HepG2 (cell line): ENCODE measurements at regions not wholly inside any gene's neighbourhood (a gene's known extent, or its start where the extent isn't known, plus 50 kb on each side); places are given as distances from the start of the nearest gene placed in this dataset.

ENCODE experiments used
- ATAC-seq: fragments of 200-7000 bp; cut with Tn5 transposase; 3 replicates; pipeline ENCODE4 v1.9.1; 2020; ENCODE audit warnings: mild to moderate bottlenecking, moderate library complexity
- BruUV-seq: library from RNA; stranded (reverse); fragments of 400-500 nt; replicated peaks from 2 replicates; lab custom pipeline; 2021; lab: Mats Ljungman, UMichigan
- CTCF ChIA-PET: fragments of 300-600 bp; formaldehyde crosslinking; extraction: SDS; loops from one replicate; lab custom pipeline; 2021; ENCODE audit warnings: low total read pairs, inconsistent platforms, low intra/inter-chr PET ratio; lab: Yijun Ruan, JAX
- POLR2A ChIA-PET: fragments of 350-600 bp; sonication (Branson Sonifier 250); formaldehyde crosslinking; loops from one replicate; lab custom pipeline; 2020; ENCODE audit warnings: antibody characterized with exemption, inconsistent platforms; lab: Yijun Ruan, JAX
- DNase-seq: peaks from one replicate; pipeline ENCODE4 v3.0.0-alpha.2; 2015; ENCODE audit warnings: low spot score
- FAIRE-seq: peaks from 3 replicates; lab custom pipeline; 2011; peaks lifted over from hg19 to GRCh38; lab: Jason Lieb, UNC
- H2AFZ ChIP-seq: one replicate; pipeline ENCODE4 v1.6.1; 2011; ENCODE audit warnings: low read length, inconsistent platforms
- H3K27ac ChIP-seq: fragments of 300-600 bp; 3 replicates; pipeline ENCODE4 v1.8.0; 2011; ENCODE audit warnings: mixed run types, mild to moderate bottlenecking, mixed read lengths, low read length, inconsistent platforms; ENCODE audit not compliant: insufficient read depth; ENCODE audit errors: extremely low read length
- H3K27me3 ChIP-seq, 2 experiments: fragments of 200-600 bp in 1 of 2; 2 replicates in 1 of 2; 3 replicates in 1 of 2; pipeline versions ENCODE4 v1.6.0 to v1.8.0; 2011; ENCODE audit warnings: low read length in 2 of 2, mild to moderate bottlenecking in 2 of 2, moderate library complexity in 2 of 2, inconsistent platforms in 1 of 2; ENCODE audit not compliant: insufficient read depth in 2 of 2, control insufficient read depth in 1 of 2
- H3K36me3 ChIP-seq, 2 experiments: fragments of 200-600 bp in 1 of 2; replicated peaks in 1 of 2; 2 replicates in 1 of 2; 3 replicates in 1 of 2; pipeline versions ENCODE4 v1.5.1 to v1.8.0; 2011; ENCODE audit warnings: low read length in 2 of 2, inconsistent platforms in 1 of 2; ENCODE audit not compliant: insufficient read depth in 2 of 2, control insufficient read depth in 1 of 2
- H3K4me1 ChIP-seq: 2 replicates; pipeline ENCODE4 v1.5.1; 2012; ENCODE audit warnings: low read length, inconsistent platforms; ENCODE audit not compliant: insufficient read depth
- H3K4me2 ChIP-seq: 2 replicates; pipeline ENCODE4 v1.6.0; 2011; ENCODE audit warnings: low read depth, low read length, inconsistent platforms
- H3K4me3 ChIP-seq, 3 experiments: fragments of 200-600 bp in 1 of 3; sonication (generic), shearing (Covaris generic) in 1 of 3; replicated peaks in 1 of 3; 2 replicates each; pipeline ENCODE4 v1.5.1; 2011 to 2016; ENCODE audit warnings: low read length in 3 of 3, inconsistent platforms in 2 of 3, low read depth in 2 of 3, mild to moderate bottlenecking in 2 of 3, control low read depth in 1 of 3, mixed read lengths in 1 of 3; ENCODE audit not compliant: insufficient read depth in 1 of 3
- H3K79me2 ChIP-seq: one replicate; pipeline ENCODE4 v1.6.1; 2011; ENCODE audit warnings: low read length, inconsistent platforms; ENCODE audit not compliant: insufficient read depth
- H3K9ac ChIP-seq: 2 replicates; pipeline ENCODE4 v1.6.0; 2011; ENCODE audit warnings: mild to moderate bottlenecking, low read depth, low read length, inconsistent platforms; ENCODE audit not compliant: insufficient read depth
- H3K9me3 ChIP-seq: 2 replicates; pipeline ENCODE4 v1.5.1; 2012; ENCODE audit warnings: mild to moderate bottlenecking, low read length
- H4K20me1 ChIP-seq: 2 replicates; pipeline ENCODE4 v1.6.0; 2011; ENCODE audit warnings: inconsistent platforms, mild to moderate bottlenecking, low read length, moderate library complexity; ENCODE audit not compliant: insufficient read depth
- CENPT ChIP-seq: sonication (generic); formaldehyde crosslinking; IDR thresholded peaks from 2 replicates; pipeline ENCODE4 v1.8.0; 2022; ENCODE audit warnings: low read depth, mild to moderate bottlenecking, moderate library complexity, missing genetic modification reagents
- JDP2 ChIP-seq: sonication (generic); formaldehyde crosslinking; IDR thresholded peaks from 2 replicates; pipeline ENCODE4 v1.8.1; 2022; ENCODE audit warnings: missing genetic modification reagents, borderline replicate concordance
- MXD3 ChIP-seq: IDR thresholded peaks from 2 replicates; pipeline ENCODE4 v1.6.1; 2016; ENCODE audit warnings: mild to moderate bottlenecking, missing biosample characterization, missing genetic modification reagents
- NCOR1 ChIP-seq: fragments of 200-600 bp; sonication (generic); IDR thresholded peaks from 2 replicates; pipeline ENCODE4 v1.7.0; 2017; ENCODE audit warnings: antibody characterized with exemption, low read length, borderline replicate concordance
- SOX13 ChIP-seq, 3 experiments: fragments of 450-650 bp in 1 of 3; sonication (generic) in 1 of 3; formaldehyde crosslinking in 1 of 3; IDR thresholded peaks in 2 of 3; conservative IDR thresholded peaks in 1 of 3; 2 replicates each; pipeline versions ENCODE4 v1.5.0 to v1.6.1; 2016 to 2020; ENCODE audit warnings: antibody characterized with exemption in 1 of 3, mild to moderate bottlenecking in 1 of 3, missing compliant biosample characterization in 1 of 3, missing genetic modification reagents in 1 of 3, moderate library complexity in 1 of 3
- SP5 ChIP-seq: IDR thresholded peaks from 2 replicates; pipeline ENCODE4 v1.6.1; 2016; ENCODE audit warnings: low read depth, borderline replicate concordance
- ZBTB33 ChIP-seq: sonication (generic); formaldehyde crosslinking; IDR thresholded peaks from 2 replicates; pipeline ENCODE4 v1.4.0; 2020; ENCODE audit warnings: missing genetic modification reagents
- ZNF839 ChIP-seq: sonication (generic); formaldehyde crosslinking; IDR thresholded peaks from 2 replicates; pipeline ENCODE4 v1.4.0; 2020; ENCODE audit warnings: missing genetic modification reagents, mild to moderate bottlenecking, borderline replicate concordance
- in situ Hi-C: cut with HindIII; loops from 2 replicates; pipeline ENCODE4 v1.10.0; 2017; ENCODE audit warnings: low pct_unique_long_range_greater_than_20kb; ENCODE audit not compliant: extremely low pct_ligation_motif_present
- intact Hi-C: fragments of 100-400 bp; cut with micrococcal nuclease; formaldehyde crosslinking; loops from one replicate; pipeline ENCODE4 v1.10.0; 2022; ENCODE audit not compliant: unreplicated experiment
- TF ChIP-seq, protein P1 (sequence below): sonication (generic); formaldehyde crosslinking; IDR thresholded peaks from 2 replicates; pipeline ENCODE4 v1.4.0; 2020; ENCODE audit warnings: missing genetic modification reagents
- TF ChIP-seq, protein P2 (sequence below): sonication (generic); formaldehyde crosslinking; IDR thresholded peaks from 2 replicates; pipeline ENCODE4 v1.4.0; 2020; ENCODE audit warnings: missing genetic modification reagents, borderline replicate concordance
- TF ChIP-seq, protein P3 (sequence below): IDR thresholded peaks from 2 replicates; pipeline ENCODE4 v1.6.1; 2016

DNA sequence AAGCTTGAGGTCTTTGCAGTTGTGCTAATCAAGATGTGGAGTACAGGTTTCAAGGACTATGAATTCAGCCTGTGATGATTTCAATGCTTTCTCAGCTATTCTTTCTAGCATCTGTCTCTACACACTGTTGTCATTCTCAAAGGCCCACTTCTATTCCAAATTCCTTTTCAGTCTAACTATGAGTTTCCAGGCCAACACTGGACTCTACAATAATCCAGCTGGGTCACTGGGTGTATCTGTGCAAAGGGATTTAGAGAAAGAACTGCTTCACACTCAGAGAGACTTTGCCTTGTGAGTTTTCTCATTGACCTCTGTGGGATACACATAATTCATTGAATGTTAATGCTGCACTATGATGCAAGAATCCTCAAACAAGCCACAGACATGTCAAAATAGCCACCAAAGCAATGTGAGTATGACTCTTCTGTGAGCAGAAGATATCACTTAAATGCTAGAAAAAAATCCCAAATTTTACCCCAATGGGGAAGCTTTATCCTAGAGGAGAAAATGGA lies 171.8 kb upstream of the CLNK start:
- FAIRE-seq (no peak), DNase-seq (no peak), ATAC-seq (no peak)
- CTCF ChIA-PET = no interaction called here
- no TSS peak for BruUV-seq
- Histone ChIP-seq H3K4me3 (no peak overlapping the region), H3K4me1 (no peaks in the 10 kb centered on the region), H4K20me1 (no peaks in the 10 kb centered on the region), H3K27me3 (no peaks in the 10 kb centered on the region), H3K9ac (no peak overlapping the region), H2AFZ (no peak overlapping the region), H3K36me3 (no peaks in the 10 kb centered on the region), H3K27ac (no peak overlapping the region), H3K4me2 (no peak overlapping the region), H3K79me2 (no peaks in the 10 kb centered on the region), H3K9me3 (peaks cover 62% of the 10 kb centered on the region)
- intact Hi-C loops (no loop called here), in situ Hi-C loops (no loop called here)
- POLR2A ChIA-PET = no interaction called here
- TF ChIP-seq NCOR1 (no peak), CENPT (CRISPR knock-in tag) (no peak), ZNF839 (CRISPR knock-in tag) (no peak), ZBTB33 (CRISPR knock-in tag) (no peak), JDP2 (no peak), SP5 (CRISPR knock-in tag) (no peak), SOX13 (IDR thresholded peaks at IDR 0.05) (no peak), SOX13 (CRISPR knock-in tag; conservative IDR thresholded peaks at IDR 0.05 in 1 of 2, IDR thresholded peaks at IDR 0.05 in 1 of 2) (no peak), MXD3 (CRISPR knock-in tag) (no peak)
- TF ChIP-seq, protein P1, sequence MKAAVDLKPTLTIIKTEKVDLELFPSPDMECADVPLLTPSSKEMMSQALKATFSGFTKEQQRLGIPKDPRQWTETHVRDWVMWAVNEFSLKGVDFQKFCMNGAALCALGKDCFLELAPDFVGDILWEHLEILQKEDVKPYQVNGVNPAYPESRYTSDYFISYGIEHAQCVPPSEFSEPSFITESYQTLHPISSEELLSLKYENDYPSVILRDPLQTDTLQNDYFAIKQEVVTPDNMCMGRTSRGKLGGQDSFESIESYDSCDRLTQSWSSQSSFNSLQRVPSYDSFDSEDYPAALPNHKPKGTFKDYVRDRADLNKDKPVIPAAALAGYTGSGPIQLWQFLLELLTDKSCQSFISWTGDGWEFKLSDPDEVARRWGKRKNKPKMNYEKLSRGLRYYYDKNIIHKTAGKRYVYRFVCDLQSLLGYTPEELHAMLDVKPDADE (CRISPR knock-in tag) = no peak
- TF ChIP-seq, protein P2, sequence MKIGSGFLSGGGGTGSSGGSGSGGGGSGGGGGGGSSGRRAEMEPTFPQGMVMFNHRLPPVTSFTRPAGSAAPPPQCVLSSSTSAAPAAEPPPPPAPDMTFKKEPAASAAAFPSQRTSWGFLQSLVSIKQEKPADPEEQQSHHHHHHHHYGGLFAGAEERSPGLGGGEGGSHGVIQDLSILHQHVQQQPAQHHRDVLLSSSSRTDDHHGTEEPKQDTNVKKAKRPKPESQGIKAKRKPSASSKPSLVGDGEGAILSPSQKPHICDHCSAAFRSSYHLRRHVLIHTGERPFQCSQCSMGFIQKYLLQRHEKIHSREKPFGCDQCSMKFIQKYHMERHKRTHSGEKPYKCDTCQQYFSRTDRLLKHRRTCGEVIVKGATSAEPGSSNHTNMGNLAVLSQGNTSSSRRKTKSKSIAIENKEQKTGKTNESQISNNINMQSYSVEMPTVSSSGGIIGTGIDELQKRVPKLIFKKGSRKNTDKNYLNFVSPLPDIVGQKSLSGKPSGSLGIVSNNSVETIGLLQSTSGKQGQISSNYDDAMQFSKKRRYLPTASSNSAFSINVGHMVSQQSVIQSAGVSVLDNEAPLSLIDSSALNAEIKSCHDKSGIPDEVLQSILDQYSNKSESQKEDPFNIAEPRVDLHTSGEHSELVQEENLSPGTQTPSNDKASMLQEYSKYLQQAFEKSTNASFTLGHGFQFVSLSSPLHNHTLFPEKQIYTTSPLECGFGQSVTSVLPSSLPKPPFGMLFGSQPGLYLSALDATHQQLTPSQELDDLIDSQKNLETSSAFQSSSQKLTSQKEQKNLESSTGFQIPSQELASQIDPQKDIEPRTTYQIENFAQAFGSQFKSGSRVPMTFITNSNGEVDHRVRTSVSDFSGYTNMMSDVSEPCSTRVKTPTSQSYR (CRISPR knock-in tag) = no peak
- TF ChIP-seq, protein P3, sequence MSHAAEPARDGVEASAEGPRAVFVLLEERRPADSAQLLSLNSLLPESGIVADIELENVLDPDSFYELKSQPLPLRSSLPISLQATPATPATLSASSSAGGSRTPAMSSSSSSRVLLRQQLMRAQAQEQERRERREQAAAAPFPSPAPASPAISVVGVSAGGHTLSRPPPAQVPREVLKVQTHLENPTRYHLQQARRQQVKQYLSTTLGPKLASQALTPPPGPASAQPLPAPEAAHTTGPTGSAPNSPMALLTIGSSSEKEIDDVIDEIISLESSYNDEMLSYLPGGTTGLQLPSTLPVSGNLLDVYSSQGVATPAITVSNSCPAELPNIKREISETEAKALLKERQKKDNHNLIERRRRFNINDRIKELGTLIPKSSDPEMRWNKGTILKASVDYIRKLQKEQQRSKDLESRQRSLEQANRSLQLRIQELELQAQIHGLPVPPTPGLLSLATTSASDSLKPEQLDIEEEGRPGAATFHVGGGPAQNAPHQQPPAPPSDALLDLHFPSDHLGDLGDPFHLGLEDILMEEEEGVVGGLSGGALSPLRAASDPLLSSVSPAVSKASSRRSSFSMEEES (CRISPR knock-in tag) = no peak
